ENCODE measurements at regions not wholly inside any gene's neighbourhood (a gene's known extent, or its start where the extent isn't known, plus 50 kb on each side); places are given as distances from the start of the nearest gene placed in this dataset.

DNA sequence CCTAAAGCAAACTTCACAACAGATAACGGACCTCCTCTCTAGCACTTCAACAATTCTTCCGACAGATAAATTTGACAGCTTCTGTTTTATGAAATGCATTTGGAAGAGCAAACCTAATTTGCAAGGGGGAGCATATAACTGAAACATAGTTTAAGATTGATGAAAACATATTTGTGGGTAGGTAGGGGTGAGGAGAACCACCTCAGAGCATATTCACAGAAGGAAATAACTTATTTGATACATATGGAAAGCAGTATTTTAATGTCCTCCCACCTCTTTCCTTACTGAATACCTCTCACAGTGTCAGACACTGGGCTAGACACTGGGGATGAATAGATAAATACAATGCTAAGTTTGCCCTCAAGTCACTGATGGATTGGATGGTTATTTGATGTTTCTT, 384.8 kb downstream of the MAT2B start:
- Histone ChIP-seq H3K9ac (ENCODE audit: control insufficient read depth, extremely low read depth, insufficient read depth, low read length) (no peak overlapping the region), H3K9me3 (ENCODE audit: control insufficient read depth, low read depth, low read length) (no peaks in the 10 kb centered on the region), H2AFZ (ENCODE audit: control insufficient read depth, low read length) (no peak overlapping the region), H3K27me3 (ENCODE audit: control insufficient read depth, extremely low read depth, insufficient read depth, low read length) (no peaks in the 10 kb centered on the region), H3K27ac (ENCODE audit: control insufficient read depth, insufficient read depth, low read length) (no peak overlapping the region), H3K36me3 (ENCODE audit: control insufficient read depth in 2 of 2, extremely low read depth in 1 of 2, insufficient read depth in 2 of 2, low read length in 2 of 2) (no peaks in the 10 kb centered on the region), H3K79me2 (ENCODE audit: control insufficient read depth, insufficient read depth, low read length) (no peaks in the 10 kb centered on the region), H3K4me1 (ENCODE audit: control insufficient read depth, extremely low read depth, insufficient read depth, low read length) (no peaks in the 10 kb centered on the region), H4K20me1 (ENCODE audit: control insufficient read depth, extremely low read depth, insufficient read depth, low read length) (no peaks in the 10 kb centered on the region), H3K4me2 (ENCODE audit: control insufficient read depth, extremely low read depth, insufficient read depth, low read depth, low read length) (no peak overlapping the region), H3K9me1 (ENCODE audit: control insufficient read depth, extremely low read depth, insufficient read depth, low read length) (no peaks in the 10 kb centered on the region), H3K4me3 (ENCODE audit: control insufficient read depth in 2 of 3, extremely low read depth in 1 of 3, insufficient read depth in 2 of 3, low read depth in 1 of 3, low read length in 3 of 3) (no peak overlapping the region)
- dilution Hi-C loops (cut with MboI; ENCODE audit: extremely low pct_ligation_motif_present, low sequenced_read_pairs) = no loop called here
- FAIRE-seq (no peak), DNase-seq (ENCODE audit: low read depth, low spot score) (no peak)
- TF ChIP-seq EZH2 (IDR thresholded peaks at IDR 0.05; ENCODE audit: low read length) = no peak
- no peak for TF ChIP-seq CTCF (optimal IDR thresholded peaks at IDR 0.05 in 1 of 3, IDR thresholded peaks at IDR 0.05 in 1 of 3, conservative IDR thresholded peaks at IDR 0.05 in 1 of 3; ENCODE audit: extremely low read depth in 1 of 3, insufficient read depth in 2 of 3, low read length in 3 of 3)

DNA sequence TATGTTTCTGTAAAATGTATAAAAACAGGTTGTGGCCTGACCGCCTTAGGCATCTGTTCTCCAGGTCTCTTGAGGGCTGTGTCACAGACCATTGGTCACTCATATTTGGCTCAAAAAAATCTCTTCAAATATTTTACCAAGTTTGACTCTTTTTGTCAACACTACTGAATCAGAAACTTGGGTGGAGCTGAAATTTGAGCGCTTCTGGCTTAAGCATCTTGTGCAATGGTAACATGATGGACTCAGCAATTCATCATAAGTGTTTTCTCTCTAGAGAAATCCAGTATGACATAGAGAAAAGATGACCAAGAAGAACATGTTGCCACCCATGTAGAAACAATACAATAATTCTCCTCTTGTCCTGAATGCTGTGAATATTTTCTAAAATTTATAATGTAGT, 387.9 kb downstream of the MAT2B start:
- no peak for FAIRE-seq
- Histone ChIP-seq H3K79me2 (ENCODE audit: control insufficient read depth, insufficient read depth, low read length) (no peaks in the 10 kb centered on the region), H3K4me2 (ENCODE audit: control insufficient read depth, extremely low read depth, insufficient read depth, low read depth, low read length) (no peak overlapping the region), H3K36me3 (ENCODE audit: control insufficient read depth in 2 of 2, extremely low read depth in 1 of 2, insufficient read depth in 2 of 2, low read length in 2 of 2) (no peaks in the 10 kb centered on the region), H3K27ac (ENCODE audit: control insufficient read depth, insufficient read depth, low read length) (no peak overlapping the region), H3K9ac (ENCODE audit: control insufficient read depth, extremely low read depth, insufficient read depth, low read length) (no peak overlapping the region), H2AFZ (ENCODE audit: control insufficient read depth, low read length) (no peak overlapping the region), H3K9me3 (ENCODE audit: control insufficient read depth, low read depth, low read length) (no peaks in the 10 kb centered on the region), H3K27me3 (ENCODE audit: control insufficient read depth, extremely low read depth, insufficient read depth, low read length) (no peaks in the 10 kb centered on the region), H3K4me1 (ENCODE audit: control insufficient read depth, extremely low read depth, insufficient read depth, low read length) (no peaks in the 10 kb centered on the region), H4K20me1 (ENCODE audit: control insufficient read depth, extremely low read depth, insufficient read depth, low read length) (no peaks in the 10 kb centered on the region), H3K4me3 (ENCODE audit: control insufficient read depth in 2 of 3, extremely low read depth in 1 of 3, insufficient read depth in 2 of 3, low read depth in 1 of 3, low read length in 3 of 3) (no peak overlapping the region), H3K9me1 (ENCODE audit: control insufficient read depth, extremely low read depth, insufficient read depth, low read length) (no peaks in the 10 kb centered on the region)
- dilution Hi-C loops (cut with MboI; ENCODE audit: extremely low pct_ligation_motif_present, low sequenced_read_pairs) = no loop called here
- TF ChIP-seq EZH2 (IDR thresholded peaks at IDR 0.05; ENCODE audit: low read length) = no peak
- TF ChIP-seq CTCF (optimal IDR thresholded peaks at IDR 0.05 in 1 of 3, IDR thresholded peaks at IDR 0.05 in 1 of 3, conservative IDR thresholded peaks at IDR 0.05 in 1 of 3; ENCODE audit: extremely low read depth in 1 of 3, insufficient read depth in 2 of 3, low read length in 3 of 3) = no peak
- no peak for DNase-seq (ENCODE audit: low read depth, low spot score)

Measured in keratinocyte (primary cell).